Esophagus muscularis mucosa (tissue), 4 donors: ENCODE measurements at regions not wholly inside any gene's neighbourhood (a gene's known extent, or its start where the extent isn't known, plus 50 kb on each side); places are given as distances from the start of the nearest gene placed in this dataset.

ENCODE experiments used
- DNase-seq: peaks from one replicate; pipeline ENCODE4 v3.0.0-alpha.2; 2017; ENCODE audit errors: extremely low spot score
- H3K27ac ChIP-seq, 4 donors: fragments of 200-600 bp; sonication (generic); replicated peaks in 1 of 4; 1 replicate in 3 of 4; 2 replicates in 1 of 4; pipeline ENCODE4 v1.5.1; 2016 to 2019; ENCODE audit warnings: mild to moderate bottlenecking in 1 of 4
- H3K27me3 ChIP-seq, 4 donors: fragments of 200-600 bp; sonication (generic); one replicate each; pipeline versions ENCODE4 v1.5.1 to v1.6.0; 2016 to 2019
- H3K36me3 ChIP-seq, 4 donors: fragments of 200-600 bp; sonication (generic); one replicate each; pipeline ENCODE4 v1.5.1; 2016 to 2019
- H3K4me1 ChIP-seq, 4 donors: fragments of 200-600 bp; sonication (generic); one replicate each; pipeline ENCODE4 v1.5.1; 2016 to 2019
- H3K4me3 ChIP-seq, 4 donors: fragments of 200-600 bp; sonication (generic); 1 replicate in 2 of 4; 2 replicates in 2 of 4; pipeline ENCODE4 v1.5.1; 2016 to 2019; ENCODE audit warnings: mild to moderate bottlenecking in 4 of 4, moderate library complexity in 1 of 4
- H3K9me3 ChIP-seq, 4 donors: fragments of 200-600 bp; sonication (generic); 1 replicate in 3 of 4; 2 replicates in 1 of 4; pipeline ENCODE4 v1.5.1; 2016 to 2019
- CTCF ChIP-seq, 3 experiments: fragments of 200-600 bp in 2 of 3; fragments of 450-650 bp in 1 of 3; sonication (generic) in 2 of 3; IDR thresholded peaks; one replicate each; pipeline ENCODE4 v1.5.1; 2017 to 2019; ENCODE audit warnings: antibody characterized with exemption in 3 of 3, mild to moderate bottlenecking in 2 of 3, moderate library complexity in 1 of 3
- EP300 ChIP-seq: sonication (generic); formaldehyde crosslinking; IDR thresholded peaks from one replicate; pipeline ENCODE4 v1.6.1; 2017; ENCODE audit warnings: antibody characterized with exemption
- POLR2A ChIP-seq: fragments of 450-650 bp; IDR thresholded peaks from one replicate; pipeline ENCODE4 v1.6.1; 2017; ENCODE audit warnings: antibody characterized with exemption, moderate library complexity, mild to moderate bottlenecking, low read depth
- POLR2AphosphoS5 ChIP-seq, 2 donors: sonication (generic); formaldehyde crosslinking; IDR thresholded peaks; one replicate each; pipeline ENCODE4 v1.6.1; 2017; ENCODE audit warnings: antibody characterized with exemption in 2 of 2
- WGBS: methylation state at CpG from one replicate; pipeline ENCODE4 v1.1.5; 2018; 5-methylcytosine and 5-hydroxymethylcytosine counted together
- intact Hi-C: fragments of 100-400 bp; cut with DNase I; formaldehyde crosslinking; loops from one replicate; pipeline ENCODE4 v1.15.1; 2023

- no peak overlapping the region for H3K4me3 ChIP-seq
- H3K27ac ChIP-seq: no peak overlapping the region
- intact Hi-C loops: no loop called here
- WGBS: 70% methylated on average over 3 of the region's 3 CpGs
- no peaks in the 10 kb centered on the region for H3K4me1 ChIP-seq
- TF ChIP-seq POLR2A: no peak
- no peak for TF ChIP-seq EP300
- TF ChIP-seq CTCF (IDR thresholded peaks at IDR 0.05): no peak
- TF ChIP-seq POLR2AphosphoS5 (IDR thresholded peaks at IDR 0.05): no peak
- no peaks in the 10 kb centered on the region for H3K36me3 ChIP-seq
- no peak for DNase-seq
- H3K27me3 ChIP-seq: no peaks in the 10 kb centered on the region
- no peaks in the 10 kb centered on the region for H3K9me3 ChIP-seq
These were observed 1307.5 kb upstream of the TENM4 start for GRCh38 chr11:80748207-80748925.

- no peaks in the 10 kb centered on the region for H3K36me3 ChIP-seq
- H3K4me3 ChIP-seq: no peak overlapping the region
- no peak for DNase-seq
- no peak overlapping the region for H3K27ac ChIP-seq
- H3K4me1 ChIP-seq: no peaks in the 10 kb centered on the region
- H3K9me3 ChIP-seq: no peaks in the 10 kb centered on the region
- no peaks in the 10 kb centered on the region for H3K27me3 ChIP-seq
- intact Hi-C loops: no loop called here
- 86% methylated on average over 4 of the region's 4 CpGs for WGBS
- TF ChIP-seq POLR2AphosphoS5 (IDR thresholded peaks at IDR 0.05) (no peak), CTCF (IDR thresholded peaks at IDR 0.05) (no peak), EP300 (no peak), POLR2A (no peak)
These were observed 1305.5 kb upstream of the TENM4 start for GRCh38 chr11:80746300-80746699.

GRCh38 chr11:80745416-80745815, 1304.6 kb upstream of the TENM4 start:
- Histone ChIP-seq H3K27ac (no peak overlapping the region), H3K4me3 (no peak overlapping the region), H3K36me3 (no peaks in the 10 kb centered on the region), H3K9me3 (no peaks in the 10 kb centered on the region), H3K27me3 (no peaks in the 10 kb centered on the region), H3K4me1 (no peaks in the 10 kb centered on the region)
- 86% methylated on average over 4 of the region's 4 CpGs for WGBS
- no peak for DNase-seq
- no peak for TF ChIP-seq CTCF (IDR thresholded peaks at IDR 0.05)
- TF ChIP-seq POLR2A: no peak
- TF ChIP-seq POLR2AphosphoS5 (IDR thresholded peaks at IDR 0.05): no peak
- TF ChIP-seq EP300: no peak
- intact Hi-C loops: no loop called here

GRCh38 chr11:80733790-80734189, 1293.0 kb upstream of the TENM4 start:
- Histone ChIP-seq H3K9me3 (no peaks in the 10 kb centered on the region), H3K27me3 (no peaks in the 10 kb centered on the region), H3K4me1 (no peaks in the 10 kb centered on the region), H3K27ac (no peak overlapping the region), H3K36me3 (no peaks in the 10 kb centered on the region), H3K4me3 (no peak overlapping the region)
- 82% methylated on average over 2 of the region's 2 CpGs for WGBS
- no peak for DNase-seq
- TF ChIP-seq POLR2AphosphoS5 (IDR thresholded peaks at IDR 0.05) (no peak), POLR2A (no peak), EP300 (no peak), CTCF (IDR thresholded peaks at IDR 0.05) (no peak)
- intact Hi-C loops: no loop called here

GRCh38 chr11:80733361-80733760, 1292.5 kb upstream of the TENM4 start:
- 90% methylated on average over 3 of the region's 3 CpGs for WGBS
- intact Hi-C loops: no loop called here

More at GRCh38 chr11:80733361-80733760, 1292.5 kb upstream of the TENM4 start:
- DNase-seq: no peak
- H3K27ac ChIP-seq: no peak overlapping the region
- no peaks in the 10 kb centered on the region for H3K36me3 ChIP-seq
- TF ChIP-seq POLR2AphosphoS5 (IDR thresholded peaks at IDR 0.05): no peak
- no peak for TF ChIP-seq POLR2A
- no peak for TF ChIP-seq CTCF (IDR thresholded peaks at IDR 0.05)
- no peak for TF ChIP-seq EP300
- H3K9me3 ChIP-seq: no peaks in the 10 kb centered on the region
- H3K4me3 ChIP-seq: no peak overlapping the region
- no peaks in the 10 kb centered on the region for H3K27me3 ChIP-seq
- no peaks in the 10 kb centered on the region for H3K4me1 ChIP-seq
